ENCODE measurements at regions not wholly inside any gene's neighbourhood (a gene's known extent, or its start where the extent isn't known, plus 50 kb on each side); places are given as distances from the start of the nearest gene placed in this dataset.
A peak's percentile ranks its signal among the peaks of the same experiment; 100 is the strongest.

DNA sequence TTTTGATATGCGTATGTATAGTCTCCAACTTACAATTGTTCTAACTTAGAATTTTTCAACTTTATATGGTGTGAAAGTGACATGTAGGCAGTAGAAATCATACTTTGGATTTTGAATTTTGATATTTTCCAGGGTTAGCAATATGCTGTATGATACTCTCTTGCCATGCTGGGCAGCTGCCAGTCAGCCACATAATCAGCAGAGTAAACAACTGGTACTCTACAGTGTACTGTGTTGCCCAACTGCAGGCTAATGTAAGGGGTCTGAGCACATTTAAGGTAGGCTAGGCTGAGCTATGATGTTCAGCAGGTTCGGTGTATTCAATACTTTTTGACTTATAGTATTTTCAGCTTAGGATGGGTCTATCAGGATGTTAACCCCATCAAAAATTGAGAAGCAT lies 52.0 kb upstream of the RYK start:
- in situ Hi-C loops (cut with HindIII; ENCODE audit: low sequenced_read_pairs) = loop anchor here (25.0 kb wide), 1 partner anchor 185 kb away; the partner anchor contains the start of genes ANAPC13 and CEP63
- no peak overlapping the region for H3K4me3 ChIP-seq (ENCODE audit: low read depth, low read length)
- TF ChIP-seq, protein P1, sequence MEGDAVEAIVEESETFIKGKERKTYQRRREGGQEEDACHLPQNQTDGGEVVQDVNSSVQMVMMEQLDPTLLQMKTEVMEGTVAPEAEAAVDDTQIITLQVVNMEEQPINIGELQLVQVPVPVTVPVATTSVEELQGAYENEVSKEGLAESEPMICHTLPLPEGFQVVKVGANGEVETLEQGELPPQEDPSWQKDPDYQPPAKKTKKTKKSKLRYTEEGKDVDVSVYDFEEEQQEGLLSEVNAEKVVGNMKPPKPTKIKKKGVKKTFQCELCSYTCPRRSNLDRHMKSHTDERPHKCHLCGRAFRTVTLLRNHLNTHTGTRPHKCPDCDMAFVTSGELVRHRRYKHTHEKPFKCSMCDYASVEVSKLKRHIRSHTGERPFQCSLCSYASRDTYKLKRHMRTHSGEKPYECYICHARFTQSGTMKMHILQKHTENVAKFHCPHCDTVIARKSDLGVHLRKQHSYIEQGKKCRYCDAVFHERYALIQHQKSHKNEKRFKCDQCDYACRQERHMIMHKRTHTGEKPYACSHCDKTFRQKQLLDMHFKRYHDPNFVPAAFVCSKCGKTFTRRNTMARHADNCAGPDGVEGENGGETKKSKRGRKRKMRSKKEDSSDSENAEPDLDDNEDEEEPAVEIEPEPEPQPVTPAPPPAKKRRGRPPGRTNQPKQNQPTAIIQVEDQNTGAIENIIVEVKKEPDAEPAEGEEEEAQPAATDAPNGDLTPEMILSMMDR (IDR thresholded peaks at IDR 0.05; ENCODE audit: low read depth, low read length, missing control alignments) = no peak
- no peak for DNase-seq (ENCODE audit: low read depth)

DNA sequence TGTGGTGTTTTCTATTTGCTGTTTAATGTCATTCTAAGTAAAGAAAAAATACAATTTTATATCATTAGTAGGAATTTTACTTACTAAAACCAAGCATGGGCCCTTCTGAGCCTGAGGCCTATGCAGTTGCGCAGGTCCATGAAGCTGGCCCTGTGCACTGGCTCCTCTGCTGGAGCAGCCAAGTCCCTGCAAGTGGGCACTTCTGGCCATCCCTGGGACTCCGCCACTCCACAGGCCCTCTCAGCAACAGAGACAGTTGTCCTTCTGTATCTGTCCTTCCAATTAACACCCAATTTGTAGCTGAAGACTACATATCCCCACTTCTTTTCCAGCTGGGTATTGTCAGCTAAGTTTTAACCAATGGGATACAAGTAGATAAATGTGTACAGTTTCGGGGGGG lies 49.9 kb upstream of the RYK start:
- DNase-seq (ENCODE audit: low read depth) = no peak
- no peak overlapping the region for H3K4me3 ChIP-seq (ENCODE audit: low read depth, low read length)
- TF ChIP-seq, protein P1 (IDR thresholded peaks at IDR 0.05; ENCODE audit: low read depth, low read length, missing control alignments) = peak; percentile 14
- in situ Hi-C loops (cut with HindIII; ENCODE audit: low sequenced_read_pairs) = loop anchor here (25.0 kb wide), 1 partner anchor 187 kb away; the partner anchor contains the start of genes ANAPC13 and CEP63

Data from astrocyte of the cerebellum (primary cell).